SK-N-SH treated with all-trans-retinoic acid at 6 μM for 48 hours (cell line): ENCODE measurements at regions not wholly inside any gene's neighbourhood (a gene's known extent, or its start where the extent isn't known, plus 50 kb on each side); places are given as distances from the start of the nearest gene placed in this dataset.

Experiments
- ATAC-seq: fragments of 200-7000 bp; cut with Tn5 transposase; 3 replicates; pipeline ENCODE4 v1.9.1; 2020; ENCODE audit warnings: mild to moderate bottlenecking, moderate library complexity
- ARNTL ChIP-seq: fragments of 450-650 bp; formaldehyde crosslinking; IDR thresholded peaks from 2 replicates; pipeline ENCODE4 v1.5.0; 2020; ENCODE audit warnings: low read depth, mild to moderate bottlenecking, moderate library complexity, borderline replicate concordance
- BACH2 ChIP-seq: fragments of 250-450 bp; sonication (Bioruptor Pico); IDR thresholded peaks from 2 replicates; pipeline ENCODE4 v1.9.0; 2021; ENCODE audit warnings: mild to moderate bottlenecking, borderline replicate concordance
- CREB5 ChIP-seq: fragments of 250-450 bp; sonication (Bioruptor Pico); IDR thresholded peaks from 2 replicates; pipeline ENCODE4 v1.5.1; 2020; ENCODE audit warnings: low read depth, mild to moderate bottlenecking, moderate library complexity
- CSDC2 ChIP-seq: fragments of 250-450 bp; sonication (Bioruptor Pico); IDR thresholded peaks from 2 replicates; pipeline ENCODE4 v1.5.0; 2020; ENCODE audit warnings: mild to moderate bottlenecking, moderate library complexity
- CSRNP3 ChIP-seq: fragments of 250-450 bp; sonication (Bioruptor Pico); IDR thresholded peaks from 2 replicates; pipeline ENCODE4 v1.5.1; 2021; ENCODE audit warnings: mild to moderate bottlenecking, moderate library complexity
- ESRRG ChIP-seq: fragments of 250-450 bp; sonication (Bioruptor Pico); IDR thresholded peaks from 2 replicates; pipeline ENCODE4 v1.6.1; 2021; ENCODE audit warnings: mild to moderate bottlenecking
- GLIS3 ChIP-seq: fragments of 250-450 bp; sonication (Bioruptor Pico); IDR thresholded peaks from 2 replicates; pipeline ENCODE4 v1.5.0; 2020; ENCODE audit warnings: mild to moderate bottlenecking, moderate library complexity
- ISL1 ChIP-seq: fragments of 250-450 bp; sonication (Bioruptor Pico); IDR thresholded peaks from 2 replicates; pipeline ENCODE4 v2.1.2; 2022; ENCODE audit warnings: mild to moderate bottlenecking, moderate library complexity
- OSR1 ChIP-seq: fragments of 250-450 bp; sonication (Bioruptor Pico); IDR thresholded peaks from 2 replicates; pipeline ENCODE4 v1.8.0; 2022; ENCODE audit warnings: moderate library complexity, mild to moderate bottlenecking, inconsistent platforms
- POU6F1 ChIP-seq: fragments of 250-450 bp; sonication (Bioruptor Pico); IDR thresholded peaks from 2 replicates; pipeline ENCODE4 v1.8.0; 2021; ENCODE audit warnings: low read depth, mild to moderate bottlenecking, moderate library complexity, borderline replicate concordance
- PPARA ChIP-seq: fragments of 250-450 bp; sonication (Bioruptor Pico); IDR thresholded peaks from 2 replicates; pipeline ENCODE4 v1.5.0; 2020; ENCODE audit warnings: mild to moderate bottlenecking, borderline replicate concordance
- RARB ChIP-seq: fragments of 250-450 bp; sonication (Bioruptor Pico); IDR thresholded peaks from 2 replicates; pipeline ENCODE4 v1.8.0; 2021; ENCODE audit warnings: mild to moderate bottlenecking, moderate library complexity
- SNAI2 ChIP-seq: fragments of 250-450 bp; sonication (Bioruptor Pico); IDR thresholded peaks from 2 replicates; pipeline ENCODE4 v1.5.0; 2020; ENCODE audit warnings: mild to moderate bottlenecking, moderate library complexity
- TCF4 ChIP-seq: fragments of 250-450 bp; sonication (Bioruptor Pico); IDR thresholded peaks from 2 replicates; pipeline ENCODE4 v1.8.0; 2021; ENCODE audit warnings: mild to moderate bottlenecking, moderate library complexity, borderline replicate concordance
- TOX ChIP-seq: fragments of 250-450 bp; sonication (Bioruptor Pico); IDR thresholded peaks from 2 replicates; pipeline ENCODE4 v1.8.0; 2021; ENCODE audit warnings: mild to moderate bottlenecking, moderate library complexity, borderline replicate concordance
- ZC3H10 ChIP-seq: fragments of 250-450 bp; sonication (Bioruptor Pico); IDR thresholded peaks from 2 replicates; pipeline ENCODE4 v1.5.1; 2021; ENCODE audit warnings: mild to moderate bottlenecking, moderate library complexity
- ZFP3 ChIP-seq: fragments of 250-450 bp; sonication (Bioruptor Pico); IDR thresholded peaks from 2 replicates; pipeline ENCODE4 v1.5.0; 2020; ENCODE audit warnings: mild to moderate bottlenecking, moderate library complexity
- ZFP30 ChIP-seq: fragments of 450-650 bp; formaldehyde crosslinking; IDR thresholded peaks from 2 replicates; pipeline ENCODE4 v1.5.0; 2022; ENCODE audit warnings: mild to moderate bottlenecking, moderate library complexity
- ZNF565 ChIP-seq: fragments of 450-650 bp; formaldehyde crosslinking; conservative IDR thresholded peaks from 2 replicates; pipeline ENCODE4 v1.5.0; 2020; ENCODE audit warnings: low read depth, mild to moderate bottlenecking, moderate library complexity
- ZNF70 ChIP-seq: fragments of 450-650 bp; formaldehyde crosslinking; IDR thresholded peaks from 2 replicates; pipeline ENCODE4 v1.5.0; 2020; ENCODE audit warnings: mild to moderate bottlenecking, moderate library complexity

GRCh38 chr12:28611449-28611848 lies 421.2 kb downstream of the CCDC91 start:
- ATAC-seq: no peak
- no peak for TF ChIP-seq CREB5 (CRISPR knock-in tag)
- no peak for TF ChIP-seq ARNTL (CRISPR knock-in tag)
- TF ChIP-seq OSR1: no peak
- TF ChIP-seq TCF4 (CRISPR knock-in tag): no peak
- TF ChIP-seq, all 23 proteins: peak for 0

- TF ChIP-seq CSDC2 (CRISPR knock-in tag): no peak
- TF ChIP-seq GLIS3 (CRISPR knock-in tag): no peak
- TF ChIP-seq CREB5 (CRISPR knock-in tag): no peak
- no peak for TF ChIP-seq ESRRG
- TF ChIP-seq TCF4 (CRISPR knock-in tag): no peak
- TF ChIP-seq CSRNP3: no peak
- no peak for TF ChIP-seq PPARA (CRISPR knock-in tag)
- no peak for TF ChIP-seq POU6F1 (CRISPR knock-in tag)
- no peak for TF ChIP-seq ISL1 (CRISPR knock-in tag)
- TF ChIP-seq ZNF565 (CRISPR knock-in tag): no peak
- TF ChIP-seq OSR1: no peak
- no peak for TF ChIP-seq ZFP3
- no peak for TF ChIP-seq ZFP30
- no peak for TF ChIP-seq SNAI2 (CRISPR knock-in tag)
Observed at GRCh38 chr12:28618171-28618570, 427.9 kb downstream of the CCDC91 start.

GRCh38 chr12:28618772-28619171 lies 428.5 kb downstream of the CCDC91 start:
- ATAC-seq: no peak
- no peak for TF ChIP-seq SNAI2 (CRISPR knock-in tag)
- no peak for TF ChIP-seq GLIS3 (CRISPR knock-in tag)
- TF ChIP-seq RARB (CRISPR knock-in tag): no peak
- no peak for TF ChIP-seq ZNF565 (CRISPR knock-in tag)
- TF ChIP-seq ZNF70 (CRISPR knock-in tag): no peak
- TF ChIP-seq ZC3H10 (CRISPR knock-in tag): no peak
- no peak for TF ChIP-seq CSRNP3

More at GRCh38 chr12:28618171-28618570, 427.9 kb downstream of the CCDC91 start:
- no peak for ATAC-seq

GRCh38 chr12:28620281-28620680 lies 430.0 kb downstream of the CCDC91 start:
- ATAC-seq: no peak
- TF ChIP-seq TOX (no peak), ESRRG (no peak), CSRNP3 (no peak), OSR1 (no peak), SNAI2 (CRISPR knock-in tag) (no peak), BACH2 (CRISPR knock-in tag) (no peak), ARNTL (CRISPR knock-in tag) (no peak)
- TF ChIP-seq, all 23 proteins: peak for 0
